H1 (cell line): ENCODE measurements at regions not wholly inside any gene's neighbourhood (a gene's known extent, or its start where the extent isn't known, plus 50 kb on each side); places are given as distances from the start of the nearest gene placed in this dataset.

Experiments used
- BRCA1 ChIP-seq: IDR thresholded peaks from 2 replicates; pipeline ENCODE4 v1.6.1; 2012; ENCODE audit warnings: low read depth, low read length, improper control_type of control experiment
- CTBP2 ChIP-seq: IDR thresholded peaks from 2 replicates; pipeline ENCODE4 v1.7.0; 2011; ENCODE audit warnings: borderline replicate concordance, mild to moderate bottlenecking, moderate library complexity, mixed read lengths, low read length; ENCODE audit not compliant: insufficient read depth, insufficient read length
- FOSL1 ChIP-seq: IDR thresholded peaks from 2 replicates; pipeline ENCODE4 v1.6.1; 2011; ENCODE audit warnings: mild to moderate bottlenecking, low read depth, low read length, moderate library complexity; ENCODE audit not compliant: insufficient read depth
- HDAC6 ChIP-seq: IDR thresholded peaks from one replicate; pipeline ENCODE4 v1.7.1; 2012; ENCODE audit warnings: low read depth, mild to moderate bottlenecking, inconsistent platforms, low read length, moderate library complexity
- SP2 ChIP-seq: IDR thresholded peaks from 2 replicates; pipeline ENCODE4 v1.6.1; 2012; ENCODE audit warnings: mild to moderate bottlenecking, low read length, inconsistent platforms
- TEAD4 ChIP-seq: IDR thresholded peaks from 2 replicates; pipeline ENCODE4 v1.6.1; 2012; ENCODE audit warnings: low read depth, low read length, inconsistent platforms, mixed read lengths
- YY1 ChIP-seq: IDR thresholded peaks from 2 replicates; pipeline ENCODE4 v1.6.1; 2011; ENCODE audit warnings: low read depth, mild to moderate bottlenecking, low read length
- TF ChIP-seq, protein P1 (sequence below): IDR thresholded peaks from 2 replicates; pipeline ENCODE4 v1.6.1; 2012; ENCODE audit warnings: low read length, inconsistent platforms
- TF ChIP-seq, protein P2 (sequence below): IDR thresholded peaks from 2 replicates; pipeline ENCODE4 v1.6.1; 2012; ENCODE audit warnings: inconsistent platforms
- TF ChIP-seq, protein P3 (sequence below): IDR thresholded peaks from 2 replicates; pipeline ENCODE4 v1.6.1; 2011; ENCODE audit warnings: low read length, improper control_type of control experiment

DNA sequence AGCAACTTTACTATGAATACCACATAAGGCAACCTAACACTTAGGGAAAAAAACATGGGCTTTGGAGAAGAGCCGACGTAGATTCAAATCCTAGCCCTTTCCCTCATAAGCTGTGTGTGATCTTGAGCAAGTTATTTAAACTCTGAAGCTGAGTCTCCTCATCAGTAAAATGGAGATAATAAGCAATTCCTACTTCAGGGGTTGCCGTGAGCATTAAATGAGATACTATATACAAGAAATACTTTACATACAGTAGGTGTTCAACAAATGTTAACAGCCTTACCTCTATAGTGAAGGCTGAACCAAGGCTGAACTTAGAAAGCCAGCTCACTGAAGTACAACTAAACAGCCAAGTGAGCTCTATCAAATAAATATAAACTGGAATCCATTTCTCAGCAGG is 146.2 kb upstream of the DKK2 start (continued):
- TF ChIP-seq, protein P1, sequence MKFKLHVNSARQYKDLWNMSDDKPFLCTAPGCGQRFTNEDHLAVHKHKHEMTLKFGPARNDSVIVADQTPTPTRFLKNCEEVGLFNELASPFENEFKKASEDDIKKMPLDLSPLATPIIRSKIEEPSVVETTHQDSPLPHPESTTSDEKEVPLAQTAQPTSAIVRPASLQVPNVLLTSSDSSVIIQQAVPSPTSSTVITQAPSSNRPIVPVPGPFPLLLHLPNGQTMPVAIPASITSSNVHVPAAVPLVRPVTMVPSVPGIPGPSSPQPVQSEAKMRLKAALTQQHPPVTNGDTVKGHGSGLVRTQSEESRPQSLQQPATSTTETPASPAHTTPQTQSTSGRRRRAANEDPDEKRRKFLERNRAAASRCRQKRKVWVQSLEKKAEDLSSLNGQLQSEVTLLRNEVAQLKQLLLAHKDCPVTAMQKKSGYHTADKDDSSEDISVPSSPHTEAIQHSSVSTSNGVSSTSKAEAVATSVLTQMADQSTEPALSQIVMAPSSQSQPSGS = no peak
- TF ChIP-seq HDAC6 = no peak
- TF ChIP-seq YY1 = no peak
- TF ChIP-seq, protein P2, sequence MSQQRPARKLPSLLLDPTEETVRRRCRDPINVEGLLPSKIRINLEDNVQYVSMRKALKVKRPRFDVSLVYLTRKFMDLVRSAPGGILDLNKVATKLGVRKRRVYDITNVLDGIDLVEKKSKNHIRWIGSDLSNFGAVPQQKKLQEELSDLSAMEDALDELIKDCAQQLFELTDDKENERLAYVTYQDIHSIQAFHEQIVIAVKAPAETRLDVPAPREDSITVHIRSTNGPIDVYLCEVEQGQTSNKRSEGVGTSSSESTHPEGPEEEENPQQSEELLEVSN = no peak
- TF ChIP-seq, protein P3, sequence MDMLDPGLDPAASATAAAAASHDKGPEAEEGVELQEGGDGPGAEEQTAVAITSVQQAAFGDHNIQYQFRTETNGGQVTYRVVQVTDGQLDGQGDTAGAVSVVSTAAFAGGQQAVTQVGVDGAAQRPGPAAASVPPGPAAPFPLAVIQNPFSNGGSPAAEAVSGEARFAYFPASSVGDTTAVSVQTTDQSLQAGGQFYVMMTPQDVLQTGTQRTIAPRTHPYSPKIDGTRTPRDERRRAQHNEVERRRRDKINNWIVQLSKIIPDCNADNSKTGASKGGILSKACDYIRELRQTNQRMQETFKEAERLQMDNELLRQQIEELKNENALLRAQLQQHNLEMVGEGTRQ = no peak
- TF ChIP-seq FOSL1 = no peak
- TF ChIP-seq TEAD4 = no peak
- TF ChIP-seq CTBP2 = no peak
- TF ChIP-seq SP2 = no peak
- no peak for TF ChIP-seq BRCA1
